ENCODE measurements at regions not wholly inside any gene's neighbourhood (a gene's known extent, or its start where the extent isn't known, plus 50 kb on each side); places are given as distances from the start of the nearest gene placed in this dataset.

- DNase-seq = no peak
Measured at GRCh38 chr9:86795047-86795442, 152.3 kb downstream of the GAS1 start.

- DNase-seq = no peak
Measured at GRCh38 chr9:86794391-86795046, 152.8 kb downstream of the GAS1 start.

GRCh38 chr9:86792136-86792535 is 155.2 kb downstream of the GAS1 start:
- DNase-seq = no peak

GRCh38 chr9:86790805-86791204 is 156.5 kb downstream of the GAS1 start:
- no peak for DNase-seq

- no peak for DNase-seq
Measured at GRCh38 chr9:86788456-86788855, 158.8 kb downstream of the GAS1 start.

GRCh38 chr9:86783884-86784283 is 163.4 kb downstream of the GAS1 start:
- no peak for DNase-seq

- no peak for DNase-seq
Measured at GRCh38 chr9:86782831-86783230, 164.5 kb downstream of the GAS1 start.

GRCh38 chr9:86778761-86779160 is 168.5 kb downstream of the GAS1 start:
- DNase-seq = no peak

GRCh38 chr9:86775718-86776117 is 171.6 kb downstream of the GAS1 start:
- DNase-seq = no peak

- no peak for DNase-seq
Measured at GRCh38 chr9:86774116-86774515, 173.2 kb downstream of the GAS1 start.

GRCh38 chr9:86773422-86773945 is 173.8 kb downstream of the GAS1 start:
- DNase-seq = no peak

GRCh38 chr9:86772635-86772993 is 174.7 kb downstream of the GAS1 start:
- no peak for DNase-seq

GRCh38 chr9:86771941-86772634 is 175.2 kb downstream of the GAS1 start:
- DNase-seq = no peak

- DNase-seq = no peak
Measured at GRCh38 chr9:86771420-86771819, 175.9 kb downstream of the GAS1 start.

GRCh38 chr9:86768709-86769108 is 178.6 kb downstream of the GAS1 start:
- DNase-seq = no peak

- DNase-seq = no peak
Measured at GRCh38 chr9:86768020-86768419, 179.3 kb downstream of the GAS1 start.

GRCh38 chr9:86767373-86767772 is 179.9 kb downstream of the GAS1 start:
- DNase-seq = no peak

- DNase-seq = no peak
Measured at GRCh38 chr9:86766912-86767311, 180.4 kb downstream of the GAS1 start.

- DNase-seq = no peak
Measured at GRCh38 chr9:86766511-86766910, 180.8 kb downstream of the GAS1 start.

- DNase-seq = no peak
Measured at GRCh38 chr9:86765746-86766430, 181.4 kb downstream of the GAS1 start.

GRCh38 chr9:86764671-86765343 is 182.5 kb downstream of the GAS1 start:
- DNase-seq = no peak

- no peak for DNase-seq
Measured at GRCh38 chr9:86764221-86764624, 183.1 kb downstream of the GAS1 start.

GRCh38 chr9:86763791-86764190 is 183.5 kb downstream of the GAS1 start:
- no peak for DNase-seq

- DNase-seq = no peak
Measured at GRCh38 chr9:86757382-86757720, 190.0 kb downstream of the GAS1 start.
